C4-2B (cell line): ENCODE measurements at regions not wholly inside any gene's neighbourhood (a gene's known extent, or its start where the extent isn't known, plus 50 kb on each side); places are given as distances from the start of the nearest gene placed in this dataset.

Experiments used
- CTCF ChIP-seq: fragments of 450-650 bp; conservative IDR thresholded peaks from 2 replicates; pipeline ENCODE4 v1.5.1; 2017; ENCODE audit warnings: mild to moderate bottlenecking
- ZFX ChIP-seq: fragments of 450-650 bp; IDR thresholded peaks from 2 replicates; pipeline ENCODE4 v1.6.1; 2017

GRCh38 chr3:90180543-90180942 is 1073.1 kb downstream of the EPHA3 start:
- no peak for TF ChIP-seq CTCF
- no peak for TF ChIP-seq ZFX
